ENCODE measurements at regions not wholly inside any gene's neighbourhood (a gene's known extent, or its start where the extent isn't known, plus 50 kb on each side); places are given as distances from the start of the nearest gene placed in this dataset.
"Not testable (repeated sequence)": the region's sequence is repeated elsewhere in the genome, so short reads cannot be mapped to it uniquely, and the experiment has no call there.

GRCh38 chr5:142408981-142409481 lies 84.2 kb upstream of the SPRY4 start:
- DNase-seq (no peak), ATAC-seq (replicated peaks) (no peak)
- H3K27me3 Mint-ChIP-seq, result peaks cover 0 to 4% of the 10 kb centered on the region in 2 donors
- no peak overlapping the region for H3K27ac Mint-ChIP-seq
- no peak overlapping the region for H3K4me3 Mint-ChIP-seq
- H3K9me3 Mint-ChIP-seq, result no peaks in the 10 kb centered on the region
- H3K36me3 Mint-ChIP-seq, result no peaks in the 10 kb centered on the region
- peaks cover 3 to 15% of the 10 kb centered on the region in 2 donors for H3K4me1 Mint-ChIP-seq

- H3K4me1 Mint-ChIP-seq, result peaks cover 3 to 15% of the 10 kb centered on the region in 2 donors
- no peaks in the 10 kb centered on the region for H3K9me3 Mint-ChIP-seq
- H3K4me3 Mint-ChIP-seq, result no peak overlapping the region
- peaks cover 0 to 4% of the 10 kb centered on the region in 2 donors for H3K27me3 Mint-ChIP-seq
- no peaks in the 10 kb centered on the region for H3K36me3 Mint-ChIP-seq
- no peak overlapping the region for H3K27ac Mint-ChIP-seq
- no peak for ATAC-seq (replicated peaks)
- no peak for DNase-seq
Measured at GRCh38 chr5:142408536-142408935, 83.7 kb upstream of the SPRY4 start.

GRCh38 chr5:142405814-142406395 lies 81.1 kb upstream of the SPRY4 start:
- Mint-ChIP-seq H3K36me3 (no peaks in the 10 kb centered on the region), H3K4me1 (peaks cover 4 to 15% of the 10 kb centered on the region in 2 donors), H3K4me3 (no peak overlapping the region), H3K27ac (no peak overlapping the region), H3K9me3 (no peaks in the 10 kb centered on the region), H3K27me3 (peaks cover 0 to 4% of the 10 kb centered on the region in 2 donors)
- DNase-seq, result no peak
- no peak for ATAC-seq (replicated peaks)

GRCh38 chr5:142405023-142405422 lies 80.2 kb upstream of the SPRY4 start:
- Mint-ChIP-seq H3K27me3 (peaks cover 0 to 4% of the 10 kb centered on the region in 2 donors), H3K27ac (no peak overlapping the region), H3K9me3 (no peaks in the 10 kb centered on the region), H3K4me3 (no peak overlapping the region), H3K4me1 (peaks cover 10 to 23% of the 10 kb centered on the region in 2 donors), H3K36me3 (no peaks in the 10 kb centered on the region)
- no peak for ATAC-seq (replicated peaks)
- no peak for DNase-seq

GRCh38 chr5:142404046-142404477 lies 79.2 kb upstream of the SPRY4 start:
- no peak overlapping the region for H3K4me3 Mint-ChIP-seq
- H3K27me3 Mint-ChIP-seq, result peaks cover 0 to 4% of the 10 kb centered on the region in 2 donors
- H3K9me3 Mint-ChIP-seq, result no peaks in the 10 kb centered on the region
- H3K36me3 Mint-ChIP-seq, result no peaks in the 10 kb centered on the region
- H3K27ac Mint-ChIP-seq, result no peak overlapping the region
- ATAC-seq (replicated peaks) (no peak), DNase-seq (no peak)
- H3K4me1 Mint-ChIP-seq, result peaks cover 13 to 25% of the 10 kb centered on the region in 2 donors

- Mint-ChIP-seq H3K4me3 (no peak overlapping the region), H3K27me3 (peaks cover 0 to 4% of the 10 kb centered on the region in 2 donors), H3K36me3 (no peaks in the 10 kb centered on the region), H3K27ac (no peak overlapping the region), H3K4me1 (peaks cover 13 to 25% of the 10 kb centered on the region in 2 donors), H3K9me3 (no peaks in the 10 kb centered on the region)
- no peak for DNase-seq
- no peak for ATAC-seq (replicated peaks)
Measured at GRCh38 chr5:142403583-142403982, 78.8 kb upstream of the SPRY4 start.

- no peak overlapping the region for H3K4me3 Mint-ChIP-seq
- DNase-seq (no peak), ATAC-seq (replicated peaks) (no peak)
- H3K4me1 Mint-ChIP-seq, result peaks cover 13 to 25% of the 10 kb centered on the region in 2 donors
- no peaks in the 10 kb centered on the region for H3K36me3 Mint-ChIP-seq
- peaks cover 0 to 4% of the 10 kb centered on the region in 2 donors for H3K27me3 Mint-ChIP-seq
- H3K27ac Mint-ChIP-seq, result no peak overlapping the region
- H3K9me3 Mint-ChIP-seq, result no peaks in the 10 kb centered on the region
Measured at GRCh38 chr5:142402752-142403318, 78.0 kb upstream of the SPRY4 start.

- Mint-ChIP-seq H3K36me3 (peaks cover 8 to 9% of the 10 kb centered on the region in 2 donors), H3K27ac (no peak overlapping the region), H3K4me3 (no peak overlapping the region), H3K9me3 (peaks cover 14 to 16% of the 10 kb centered on the region in 2 donors), H3K27me3 (peaks cover 4 to 9% of the 10 kb centered on the region in 2 donors), H3K4me1 (peaks cover 13 to 25% of the 10 kb centered on the region in 2 donors)
- ATAC-seq (replicated peaks), result no peak
- DNase-seq, result no peak
Measured at GRCh38 chr5:142400415-142400814, 75.6 kb upstream of the SPRY4 start.

GRCh38 chr5:142399891-142400290 lies 75.1 kb upstream of the SPRY4 start:
- Mint-ChIP-seq H3K27me3 (peaks cover 4 to 13% of the 10 kb centered on the region in 2 donors), H3K4me1 (peaks cover 13 to 25% of the 10 kb centered on the region in 2 donors), H3K27ac (no peak overlapping the region), H3K9me3 (peaks cover 14 to 19% of the 10 kb centered on the region in 2 donors), H3K4me3 (no peak overlapping the region), H3K36me3 (peaks cover 8 to 9% of the 10 kb centered on the region in 2 donors)
- DNase-seq, result no peak
- ATAC-seq (replicated peaks), result no peak

- Mint-ChIP-seq H3K9me3 (peaks cover 14 to 19% of the 10 kb centered on the region in 2 donors), H3K36me3 (peaks cover 8 to 9% of the 10 kb centered on the region in 2 donors), H3K27ac (no peak overlapping the region), H3K4me3 (no peak overlapping the region), H3K4me1 (peaks cover 13 to 25% of the 10 kb centered on the region in 2 donors), H3K27me3 (peaks cover 4 to 13% of the 10 kb centered on the region in 2 donors)
- DNase-seq (no peak), ATAC-seq (replicated peaks) (no peak)
Measured at GRCh38 chr5:142398730-142399055, 73.9 kb upstream of the SPRY4 start.

- peaks cover 7 to 13% of the 10 kb centered on the region in 2 donors for H3K27me3 Mint-ChIP-seq
- DNase-seq; H3K4me3 Mint-ChIP-seq; H3K27ac Mint-ChIP-seq; H3K36me3 Mint-ChIP-seq; ATAC-seq (replicated peaks): not testable (repeated sequence)
- H3K9me3 Mint-ChIP-seq, result peaks cover 14 to 19% of the 10 kb centered on the region in 2 donors
- peaks cover 13 to 25% of the 10 kb centered on the region in 2 donors for H3K4me1 Mint-ChIP-seq
Measured at GRCh38 chr5:142398011-142398729, 73.3 kb upstream of the SPRY4 start.

- Mint-ChIP-seq H3K4me3 (no peak overlapping the region), H3K36me3 (peaks cover 8 to 9% of the 10 kb centered on the region in 2 donors), H3K4me1 (peaks cover 11 to 20% of the 10 kb centered on the region in 2 donors), H3K27ac (no peak overlapping the region), H3K27me3 (peaks cover 9 to 14% of the 10 kb centered on the region in 2 donors), H3K9me3 (peaks cover 14 to 19% of the 10 kb centered on the region in 2 donors)
- DNase-seq (no peak), ATAC-seq (replicated peaks) (no peak)
Measured at GRCh38 chr5:142397178-142397577, 72.4 kb upstream of the SPRY4 start.

- DNase-seq, result no peak
- Mint-ChIP-seq H3K36me3 (peaks cover 8 to 9% of the 10 kb centered on the region in 2 donors), H3K9me3 (peaks cover 14 to 19% of the 10 kb centered on the region in 2 donors), H3K4me3 (no peak overlapping the region), H3K4me1 (peaks cover 12 to 25% of the 10 kb centered on the region in 2 donors), H3K27ac (no peak overlapping the region), H3K27me3 (peaks cover 13 to 20% of the 10 kb centered on the region in 2 donors)
- ATAC-seq (replicated peaks), result no peak
Measured at GRCh38 chr5:142396436-142397038, 71.7 kb upstream of the SPRY4 start.

- no peak overlapping the region for H3K4me3 Mint-ChIP-seq
- H3K9me3 Mint-ChIP-seq, result peaks cover 14 to 19% of the 10 kb centered on the region in 2 donors
- peaks cover 8 to 9% of the 10 kb centered on the region in 2 donors for H3K36me3 Mint-ChIP-seq
- no peak overlapping the region for H3K27ac Mint-ChIP-seq
- H3K27me3 Mint-ChIP-seq, result peaks cover 25 to 32% of the 10 kb centered on the region in 2 donors
- H3K4me1 Mint-ChIP-seq, result peaks cover 14 to 21% of the 10 kb centered on the region in 2 donors
- ATAC-seq (replicated peaks) (no peak), DNase-seq (no peak)
Measured at GRCh38 chr5:142395334-142395733, 70.5 kb upstream of the SPRY4 start.
